Natural killer cell treated with Interleukin-12 subunit alpha and Interleukin-12 subunit beta and Interleukin-15 and Interleukin-18, amount 100 ng/mL, for 72 hours (primary cell): ENCODE measurements at regions not wholly inside any gene's neighbourhood (a gene's known extent, or its start where the extent isn't known, plus 50 kb on each side); places are given as distances from the start of the nearest gene placed in this dataset.
A peak's percentile ranks its signal among the peaks of the same experiment; 100 is the strongest.

Experiments
- ATAC-seq, 2 donors: fragments of 150-1000 bp; cut with Tn5 transposase in 1 of 2; sonication (Bioruptor Pico), chemical (Tn5 transposase) in 1 of 2; 2 replicates each; pipeline ENCODE4 v1.10.0; 2021
- DNase-seq: peaks from one replicate; pipeline ENCODE4 v3.0.0; 2022; ENCODE audit warnings: low spot score
- H3K27ac Mint-ChIP-seq, 2 donors: 1 replicate in 1 of 2; 2 replicates in 1 of 2; pipeline ENCODE4 v1.8.0; 2022; ENCODE audit warnings: mixed read lengths in 2 of 2, mild to moderate bottlenecking in 1 of 2, moderate library complexity in 1 of 2
- H3K27me3 Mint-ChIP-seq, 2 donors: 1 replicate in 1 of 2; 2 replicates in 1 of 2; pipeline ENCODE4 v1.8.0; 2022; ENCODE audit warnings: mixed read lengths in 2 of 2
- H3K36me3 Mint-ChIP-seq: one replicate; pipeline ENCODE4 v1.8.0; 2022; ENCODE audit warnings: mixed read lengths
- H3K4me1 Mint-ChIP-seq, 2 donors: 1 replicate in 1 of 2; 2 replicates in 1 of 2; pipeline ENCODE4 v1.8.0; 2022; ENCODE audit warnings: low read depth in 2 of 2, mixed read lengths in 2 of 2, mild to moderate bottlenecking in 1 of 2
- H3K4me3 Mint-ChIP-seq: one replicate; pipeline ENCODE4 v1.8.0; 2022; ENCODE audit warnings: mixed read lengths
- H3K9me3 Mint-ChIP-seq: 2 replicates; pipeline ENCODE4 v1.8.0; 2022; ENCODE audit warnings: mixed read lengths

GRCh38 chr7:47197486-47197885 lies 384.4 kb downstream of the TNS3 start:
- Mint-ChIP-seq H3K27ac (no peak overlapping the region), H3K27me3 (peaks cover 3 to 16% of the 10 kb centered on the region in 2 donors), H3K36me3 (no peaks in the 10 kb centered on the region), H3K4me3 (no peak overlapping the region), H3K4me1 (no peaks in the 10 kb centered on the region), H3K9me3 (no peaks in the 10 kb centered on the region)
- DNase-seq: no peak
- ATAC-seq: no peak

- Mint-ChIP-seq H3K4me1 (no peaks in the 10 kb centered on the region), H3K9me3 (no peaks in the 10 kb centered on the region), H3K4me3 (no peak overlapping the region), H3K27me3 (peaks cover 3 to 11% of the 10 kb centered on the region in 2 donors), H3K36me3 (no peaks in the 10 kb centered on the region), H3K27ac (no peak overlapping the region)
- ATAC-seq: no peak
- no peak for DNase-seq
These were observed 385.2 kb downstream of the TNS3 start for GRCh38 chr7:47196737-47197136.

GRCh38 chr7:47196106-47196645 lies 385.7 kb downstream of the TNS3 start:
- ATAC-seq (no peak), DNase-seq (no peak)
- H3K9me3 Mint-ChIP-seq: no peaks in the 10 kb centered on the region
- peaks cover 3 to 6% of the 10 kb centered on the region in 2 donors for H3K27me3 Mint-ChIP-seq
- H3K27ac Mint-ChIP-seq: no peak overlapping the region
- no peaks in the 10 kb centered on the region for H3K36me3 Mint-ChIP-seq
- no peaks in the 10 kb centered on the region for H3K4me1 Mint-ChIP-seq
- no peak overlapping the region for H3K4me3 Mint-ChIP-seq

GRCh38 chr7:47195641-47196040 lies 386.3 kb downstream of the TNS3 start:
- Mint-ChIP-seq H3K9me3 (no peaks in the 10 kb centered on the region), H3K4me3 (no peak overlapping the region), H3K4me1 (no peaks in the 10 kb centered on the region), H3K27me3 (peaks cover 0 to under 1% of the 10 kb centered on the region in 2 donors), H3K36me3 (no peaks in the 10 kb centered on the region), H3K27ac (no peak overlapping the region)
- DNase-seq (no peak), ATAC-seq (no peak)

GRCh38 chr7:47194516-47195057 lies 387.3 kb downstream of the TNS3 start:
- ATAC-seq (no peak), DNase-seq (no peak)
- H3K4me1 Mint-ChIP-seq: no peaks in the 10 kb centered on the region
- H3K27me3 Mint-ChIP-seq: no peaks in the 10 kb centered on the region
- no peak overlapping the region for H3K4me3 Mint-ChIP-seq
- H3K36me3 Mint-ChIP-seq: no peaks in the 10 kb centered on the region
- H3K27ac Mint-ChIP-seq: no peak overlapping the region
- no peaks in the 10 kb centered on the region for H3K9me3 Mint-ChIP-seq

GRCh38 chr7:47192978-47193377 lies 388.9 kb downstream of the TNS3 start:
- ATAC-seq: no peak
- H3K9me3 Mint-ChIP-seq: no peaks in the 10 kb centered on the region
- H3K27ac Mint-ChIP-seq: no peak overlapping the region
- H3K36me3 Mint-ChIP-seq: no peaks in the 10 kb centered on the region
- H3K27me3 Mint-ChIP-seq: peaks cover 0 to 3% of the 10 kb centered on the region in 2 donors
- DNase-seq: no peak
- no peak overlapping the region for H3K4me3 Mint-ChIP-seq
- H3K4me1 Mint-ChIP-seq: no peaks in the 10 kb centered on the region

- H3K4me3 Mint-ChIP-seq: no peak overlapping the region
- H3K36me3 Mint-ChIP-seq: no peaks in the 10 kb centered on the region
- peaks cover 3 to 4% of the 10 kb centered on the region in 2 donors for H3K27me3 Mint-ChIP-seq
- ATAC-seq: no peak
- no peaks in the 10 kb centered on the region for H3K4me1 Mint-ChIP-seq
- no peaks in the 10 kb centered on the region for H3K9me3 Mint-ChIP-seq
- DNase-seq: no peak
- no peak overlapping the region for H3K27ac Mint-ChIP-seq
These were observed 390.0 kb downstream of the TNS3 start for GRCh38 chr7:47191876-47192291.

GRCh38 chr7:47191316-47191715 lies 390.6 kb downstream of the TNS3 start:
- Mint-ChIP-seq H3K36me3 (no peaks in the 10 kb centered on the region), H3K9me3 (no peaks in the 10 kb centered on the region), H3K4me1 (no peaks in the 10 kb centered on the region), H3K4me3 (no peak overlapping the region), H3K27ac (no peak overlapping the region), H3K27me3 (peaks cover 3 to 9% of the 10 kb centered on the region in 2 donors)
- no peak for DNase-seq
- ATAC-seq: no peak

GRCh38 chr7:47190462-47190861 lies 391.4 kb downstream of the TNS3 start:
- H3K4me3 Mint-ChIP-seq: no peak overlapping the region
- ATAC-seq (no peak), DNase-seq (no peak)
- H3K9me3 Mint-ChIP-seq: no peaks in the 10 kb centered on the region
- no peaks in the 10 kb centered on the region for H3K36me3 Mint-ChIP-seq
- no peak overlapping the region for H3K27ac Mint-ChIP-seq
- no peaks in the 10 kb centered on the region for H3K4me1 Mint-ChIP-seq
- H3K27me3 Mint-ChIP-seq: peaks cover 3 to 10% of the 10 kb centered on the region in 2 donors

- Mint-ChIP-seq H3K4me1 (no peaks in the 10 kb centered on the region), H3K4me3 (no peak overlapping the region), H3K36me3 (no peaks in the 10 kb centered on the region), H3K9me3 (no peaks in the 10 kb centered on the region), H3K27ac (no peak overlapping the region), H3K27me3 (peaks cover 3 to 10% of the 10 kb centered on the region in 2 donors)
- DNase-seq (no peak), ATAC-seq (no peak)
These were observed 393.1 kb downstream of the TNS3 start for GRCh38 chr7:47188653-47189315.

GRCh38 chr7:47188136-47188535 lies 393.8 kb downstream of the TNS3 start:
- Mint-ChIP-seq H3K27ac (no peak overlapping the region), H3K4me1 (no peaks in the 10 kb centered on the region), H3K9me3 (no peaks in the 10 kb centered on the region), H3K27me3 (peaks cover 3 to 10% of the 10 kb centered on the region in 2 donors), H3K36me3 (no peaks in the 10 kb centered on the region), H3K4me3 (no peak overlapping the region)
- ATAC-seq (no peak), DNase-seq (no peak)

- Mint-ChIP-seq H3K36me3 (no peaks in the 10 kb centered on the region), H3K4me1 (no peaks in the 10 kb centered on the region), H3K27ac (no peak overlapping the region), H3K27me3 (peaks cover 3 to 10% of the 10 kb centered on the region in 2 donors), H3K4me3 (no peak overlapping the region), H3K9me3 (no peaks in the 10 kb centered on the region)
- DNase-seq: no peak
- peak in 1 of 2 donors; percentile 50 for ATAC-seq
These were observed 395.6 kb downstream of the TNS3 start for GRCh38 chr7:47186316-47186715.

GRCh38 chr7:47185839-47186238 lies 396.1 kb downstream of the TNS3 start:
- H3K4me1 Mint-ChIP-seq: no peaks in the 10 kb centered on the region
- H3K9me3 Mint-ChIP-seq: no peaks in the 10 kb centered on the region
- DNase-seq: no peak
- no peak overlapping the region for H3K27ac Mint-ChIP-seq
- no peak for ATAC-seq
- H3K4me3 Mint-ChIP-seq: no peak overlapping the region
- peaks cover 3 to 10% of the 10 kb centered on the region in 2 donors for H3K27me3 Mint-ChIP-seq
- H3K36me3 Mint-ChIP-seq: no peaks in the 10 kb centered on the region

GRCh38 chr7:47185170-47185569 lies 396.7 kb downstream of the TNS3 start:
- H3K9me3 Mint-ChIP-seq: no peaks in the 10 kb centered on the region
- H3K4me3 Mint-ChIP-seq: no peak overlapping the region
- H3K36me3 Mint-ChIP-seq: no peaks in the 10 kb centered on the region
- peaks cover 3 to 10% of the 10 kb centered on the region in 2 donors for H3K27me3 Mint-ChIP-seq
- no peak for DNase-seq
- ATAC-seq: no peak
- H3K27ac Mint-ChIP-seq: no peak overlapping the region
- no peaks in the 10 kb centered on the region for H3K4me1 Mint-ChIP-seq
